Peyer's patch (tissue), 4 donors: ENCODE measurements at regions not wholly inside any gene's neighbourhood (a gene's known extent, or its start where the extent isn't known, plus 50 kb on each side); places are given as distances from the start of the nearest gene placed in this dataset.

Source experiments
- DNase-seq, 3 donors: peaks; one replicate each; pipeline ENCODE4 v3.0.0-alpha.2; 2017 to 2019
- H3K27ac ChIP-seq, 4 donors: fragments of 200-600 bp; sonication (generic); one replicate each; pipeline ENCODE4 v1.5.1; 2016 to 2019
- H3K27me3 ChIP-seq, 2 donors: fragments of 200-600 bp; sonication (generic); one replicate each; pipeline ENCODE4 v1.5.1; 2019
- H3K36me3 ChIP-seq, 3 donors: fragments of 200-600 bp; sonication (generic); one replicate each; pipeline ENCODE4 v1.5.1; 2016 to 2019
- H3K4me1 ChIP-seq, 4 donors: fragments of 200-600 bp; sonication (generic); one replicate each; pipeline ENCODE4 v1.5.1; 2016 to 2019
- H3K4me3 ChIP-seq, 4 donors: fragments of 200-600 bp; sonication (generic); 1 replicate in 3 of 4; 2 replicates in 1 of 4; pipeline ENCODE4 v1.5.1; 2016 to 2019; ENCODE audit warnings: mild to moderate bottlenecking in 1 of 4
- H3K9me3 ChIP-seq, 4 donors: fragments of 200-600 bp; sonication (generic); one replicate each; pipeline ENCODE4 v1.5.1; 2016 to 2019; ENCODE audit warnings: mild to moderate bottlenecking in 1 of 4
- POLR2A ChIP-seq, 2 donors: fragments of 450-650 bp; IDR thresholded peaks; one replicate each; pipeline ENCODE4 v1.5.1; 2017; ENCODE audit warnings: antibody characterized with exemption in 2 of 2, mild to moderate bottlenecking in 2 of 2, moderate library complexity in 2 of 2
- TF ChIP-seq, protein P1 (sequence below), 6 experiments: fragments of 450-650 bp in 4 of 6; fragments of 200-600 bp in 2 of 6; sonication (generic) in 1 of 6; IDR thresholded peaks; one replicate each; pipeline ENCODE4 v1.5.1; 2017 to 2019; ENCODE audit warnings: antibody characterized with exemption in 6 of 6, mild to moderate bottlenecking in 3 of 6, moderate library complexity in 1 of 6

DNA sequence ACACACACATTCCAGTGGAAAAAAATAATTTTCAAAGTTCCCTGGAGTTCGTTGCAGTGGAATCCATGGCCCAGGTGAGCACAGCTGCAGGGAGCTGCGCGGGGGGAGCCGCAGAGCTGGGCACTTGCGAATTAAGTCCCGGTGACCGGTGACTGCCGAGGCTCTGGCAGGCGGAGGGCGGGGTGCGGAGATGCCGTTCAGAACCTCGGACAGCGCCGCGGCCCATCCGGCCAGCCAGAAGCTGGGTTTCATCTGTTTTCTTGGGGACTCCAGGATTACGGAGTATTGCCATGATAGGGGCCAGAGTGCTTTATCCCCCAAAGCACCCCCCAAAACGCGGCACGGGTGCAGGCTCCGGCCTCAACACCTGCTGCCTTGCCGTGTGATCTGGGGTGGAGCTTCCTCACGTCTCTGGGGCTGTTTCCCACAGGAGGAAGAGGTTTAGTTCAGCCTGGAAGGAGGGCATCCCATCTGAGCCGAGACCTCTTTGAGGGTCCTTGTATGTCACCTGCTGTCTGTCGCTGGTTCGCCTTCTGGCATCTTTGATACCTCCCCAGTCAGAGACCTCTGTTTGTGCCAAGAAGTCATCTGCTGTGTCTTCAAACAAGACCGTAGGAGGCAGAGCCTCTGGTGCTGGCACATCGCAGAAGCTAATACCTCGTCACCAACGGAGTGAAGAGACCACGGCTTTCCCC lies 99.4 kb downstream of the YTHDF1 start:
- Histone ChIP-seq H3K27me3 (no peaks in the 10 kb centered on the region), H3K36me3 (no peaks in the 10 kb centered on the region), H3K27ac (no peak overlapping the region), H3K9me3 (no peaks in the 10 kb centered on the region), H3K4me3 (no peak overlapping the region), H3K4me1 (no peaks in the 10 kb centered on the region)
- no peak for DNase-seq
- TF ChIP-seq, protein P1, sequence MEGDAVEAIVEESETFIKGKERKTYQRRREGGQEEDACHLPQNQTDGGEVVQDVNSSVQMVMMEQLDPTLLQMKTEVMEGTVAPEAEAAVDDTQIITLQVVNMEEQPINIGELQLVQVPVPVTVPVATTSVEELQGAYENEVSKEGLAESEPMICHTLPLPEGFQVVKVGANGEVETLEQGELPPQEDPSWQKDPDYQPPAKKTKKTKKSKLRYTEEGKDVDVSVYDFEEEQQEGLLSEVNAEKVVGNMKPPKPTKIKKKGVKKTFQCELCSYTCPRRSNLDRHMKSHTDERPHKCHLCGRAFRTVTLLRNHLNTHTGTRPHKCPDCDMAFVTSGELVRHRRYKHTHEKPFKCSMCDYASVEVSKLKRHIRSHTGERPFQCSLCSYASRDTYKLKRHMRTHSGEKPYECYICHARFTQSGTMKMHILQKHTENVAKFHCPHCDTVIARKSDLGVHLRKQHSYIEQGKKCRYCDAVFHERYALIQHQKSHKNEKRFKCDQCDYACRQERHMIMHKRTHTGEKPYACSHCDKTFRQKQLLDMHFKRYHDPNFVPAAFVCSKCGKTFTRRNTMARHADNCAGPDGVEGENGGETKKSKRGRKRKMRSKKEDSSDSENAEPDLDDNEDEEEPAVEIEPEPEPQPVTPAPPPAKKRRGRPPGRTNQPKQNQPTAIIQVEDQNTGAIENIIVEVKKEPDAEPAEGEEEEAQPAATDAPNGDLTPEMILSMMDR (IDR thresholded peaks at IDR 0.05), result no peak
- no peak for TF ChIP-seq POLR2A (IDR thresholded peaks at IDR 0.05)

- no peak for DNase-seq
These were observed 100.1 kb downstream of the YTHDF1 start for GRCh38 chr20:63115651-63116411.

GRCh38 chr20:63114693-63115311 lies 101.1 kb downstream of the YTHDF1 start:
- Histone ChIP-seq H3K27ac (no peak overlapping the region), H3K4me1 (no peaks in the 10 kb centered on the region), H3K4me3 (no peak overlapping the region), H3K9me3 (no peaks in the 10 kb centered on the region), H3K27me3 (no peaks in the 10 kb centered on the region), H3K36me3 (no peaks in the 10 kb centered on the region)
- TF ChIP-seq, protein P1 (IDR thresholded peaks at IDR 0.05), result no peak
- no peak for TF ChIP-seq POLR2A (IDR thresholded peaks at IDR 0.05)
- no peak for DNase-seq

More at GRCh38 chr20:63115651-63116411, 100.1 kb downstream of the YTHDF1 start:
- Histone ChIP-seq H3K9me3 (no peaks in the 10 kb centered on the region), H3K36me3 (no peaks in the 10 kb centered on the region), H3K4me3 (no peak overlapping the region), H3K27ac (no peak overlapping the region), H3K27me3 (no peaks in the 10 kb centered on the region), H3K4me1 (no peaks in the 10 kb centered on the region)
- no peak for TF ChIP-seq POLR2A (IDR thresholded peaks at IDR 0.05)
- TF ChIP-seq, protein P1 (IDR thresholded peaks at IDR 0.05), result no peak

DNA sequence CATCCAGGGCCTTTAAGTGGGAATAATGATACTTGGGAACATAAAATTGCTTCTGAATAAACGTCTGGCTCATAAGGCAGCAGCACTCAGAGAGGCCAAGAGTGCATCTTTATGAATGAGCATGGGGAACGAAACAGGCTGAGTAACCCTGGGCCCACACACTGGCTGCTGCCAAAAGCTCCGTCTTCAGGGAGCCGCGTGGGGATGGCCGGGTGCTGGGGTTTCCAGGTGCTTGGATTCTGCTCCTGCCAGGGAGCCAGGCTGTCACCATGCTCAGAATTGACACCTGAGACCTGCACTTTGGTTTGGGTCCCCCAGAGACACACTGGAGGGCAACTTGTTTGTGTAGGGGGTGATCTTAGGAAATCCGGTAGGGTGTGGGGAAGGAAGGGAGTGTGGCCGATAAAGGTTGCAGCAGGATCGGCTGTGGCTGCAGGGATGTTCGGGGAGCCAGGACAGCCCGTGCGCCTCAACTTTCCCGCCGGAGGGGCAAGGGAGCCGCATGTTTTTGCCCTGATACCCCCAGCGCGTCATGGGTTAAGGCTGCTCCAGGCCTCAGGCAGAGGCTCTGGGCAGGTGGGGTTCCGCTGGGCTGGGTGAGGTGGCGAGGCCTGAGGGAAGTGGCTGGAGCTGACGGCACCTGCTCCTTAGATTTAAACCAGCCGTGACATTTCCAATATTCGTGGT lies 101.8 kb downstream of the YTHDF1 start:
- H3K27ac ChIP-seq, result no peak overlapping the region
- H3K4me3 ChIP-seq, result no peak overlapping the region
- H3K27me3 ChIP-seq, result no peaks in the 10 kb centered on the region
- TF ChIP-seq, protein P1 (IDR thresholded peaks at IDR 0.05), result no peak
- TF ChIP-seq POLR2A (IDR thresholded peaks at IDR 0.05), result no peak
- no peaks in the 10 kb centered on the region for H3K4me1 ChIP-seq
- H3K9me3 ChIP-seq, result no peaks in the 10 kb centered on the region
- H3K36me3 ChIP-seq, result no peaks in the 10 kb centered on the region
- no peak for DNase-seq

DNA sequence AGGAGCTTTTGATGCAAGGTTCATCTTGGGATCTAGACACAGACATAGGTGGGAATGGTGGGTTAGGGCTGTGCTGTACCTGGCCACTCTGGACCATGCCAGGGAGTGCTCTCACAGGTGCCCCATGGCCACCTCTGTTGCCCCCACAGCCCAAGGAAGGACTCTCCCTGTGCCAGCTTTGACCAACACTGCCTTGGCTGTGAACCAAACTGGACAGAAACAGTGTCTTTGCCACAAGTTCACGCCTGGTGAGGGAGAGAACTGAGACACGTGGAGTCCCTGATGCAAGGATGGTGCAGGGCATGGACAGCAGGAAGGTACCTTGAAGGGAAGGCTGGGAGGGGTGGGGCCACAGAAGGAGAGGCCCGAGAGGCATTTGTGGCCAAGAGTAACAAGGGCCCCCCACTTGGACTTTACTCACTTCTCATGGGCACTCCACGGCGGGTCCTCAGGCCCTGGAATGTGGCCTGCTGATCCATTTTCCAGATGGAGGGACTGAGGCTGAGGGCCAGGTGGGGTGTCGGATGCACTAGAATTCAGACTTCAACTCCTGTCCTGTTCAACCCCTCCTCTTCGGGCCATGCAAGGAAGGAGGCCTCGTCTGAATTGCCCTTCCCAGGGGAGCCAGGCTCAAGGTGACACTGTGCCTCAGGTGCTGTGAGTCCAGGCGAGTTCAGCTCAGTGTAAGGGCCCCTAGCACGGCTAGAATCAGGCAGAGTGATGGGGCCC lies 103.3 kb downstream of the YTHDF1 start:
- Histone ChIP-seq H3K9me3 (no peaks in the 10 kb centered on the region), H3K36me3 (no peaks in the 10 kb centered on the region), H3K4me3 (no peak overlapping the region), H3K27ac (no peak overlapping the region), H3K27me3 (no peaks in the 10 kb centered on the region), H3K4me1 (no peaks in the 10 kb centered on the region)
- DNase-seq, result no peak
- TF ChIP-seq, protein P1 (IDR thresholded peaks at IDR 0.05), result no peak
- TF ChIP-seq POLR2A (IDR thresholded peaks at IDR 0.05), result no peak
